HG03064 (cell line): ENCODE measurements at regions not wholly inside any gene's neighbourhood (a gene's known extent, or its start where the extent isn't known, plus 50 kb on each side); places are given as distances from the start of the nearest gene placed in this dataset.
"Not testable (repeated sequence)": the region's sequence is repeated elsewhere in the genome, so short reads cannot be mapped to it uniquely, and the experiment has no call there.

Source experiments
- ATAC-seq: cut with Tn5 transposase; IDR thresholded peaks from one replicate; pipeline ENCODE4 v1.9.1; 2021; ENCODE audit warnings: low read depth; ENCODE audit not compliant: unreplicated experiment

- ATAC-seq: no peak
Observed at GRCh38 chr10:33716501-33717267, 382.2 kb upstream of the NRP1 start.

- ATAC-seq: no peak
Observed at GRCh38 chr10:33715303-33715975, 381.0 kb upstream of the NRP1 start.

- ATAC-seq: no peak
Observed at GRCh38 chr10:33712825-33713224, 378.4 kb upstream of the NRP1 start.

- ATAC-seq: no peak
Observed at GRCh38 chr10:33710006-33710405, 375.5 kb upstream of the NRP1 start.

GRCh38 chr10:33709008-33709753, 374.7 kb upstream of the NRP1 start:
- no peak for ATAC-seq

GRCh38 chr10:33708561-33708960, 374.1 kb upstream of the NRP1 start:
- no peak for ATAC-seq

- no peak for ATAC-seq
Observed at GRCh38 chr10:33706746-33707145, 372.3 kb upstream of the NRP1 start.

GRCh38 chr10:33706191-33706590, 371.7 kb upstream of the NRP1 start:
- no peak for ATAC-seq

- ATAC-seq: no peak
Observed at GRCh38 chr10:33704214-33704830, 369.9 kb upstream of the NRP1 start.

- ATAC-seq: no peak
Observed at GRCh38 chr10:33703501-33704213, 369.2 kb upstream of the NRP1 start.

GRCh38 chr10:33698033-33698432, 363.6 kb upstream of the NRP1 start:
- no peak for ATAC-seq

- no peak for ATAC-seq
Observed at GRCh38 chr10:33697016-33697415, 362.5 kb upstream of the NRP1 start.

- ATAC-seq: no peak
Observed at GRCh38 chr10:33695536-33695935, 361.1 kb upstream of the NRP1 start.

GRCh38 chr10:33690536-33690935, 356.1 kb upstream of the NRP1 start:
- not testable (repeated sequence) for ATAC-seq

- no peak for ATAC-seq
Observed at GRCh38 chr10:33688506-33688905, 354.0 kb upstream of the NRP1 start.

- ATAC-seq: no peak
Observed at GRCh38 chr10:33684211-33684611, 349.7 kb upstream of the NRP1 start.

GRCh38 chr10:33681595-33681994, 347.1 kb upstream of the NRP1 start:
- ATAC-seq: no peak

- no peak for ATAC-seq
Observed at GRCh38 chr10:33680036-33680435, 345.6 kb upstream of the NRP1 start.

GRCh38 chr10:33676606-33677339, 342.3 kb upstream of the NRP1 start:
- no peak for ATAC-seq
